ENCODE measurements at regions not wholly inside any gene's neighbourhood (a gene's known extent, or its start where the extent isn't known, plus 50 kb on each side); places are given as distances from the start of the nearest gene placed in this dataset.

DNA sequence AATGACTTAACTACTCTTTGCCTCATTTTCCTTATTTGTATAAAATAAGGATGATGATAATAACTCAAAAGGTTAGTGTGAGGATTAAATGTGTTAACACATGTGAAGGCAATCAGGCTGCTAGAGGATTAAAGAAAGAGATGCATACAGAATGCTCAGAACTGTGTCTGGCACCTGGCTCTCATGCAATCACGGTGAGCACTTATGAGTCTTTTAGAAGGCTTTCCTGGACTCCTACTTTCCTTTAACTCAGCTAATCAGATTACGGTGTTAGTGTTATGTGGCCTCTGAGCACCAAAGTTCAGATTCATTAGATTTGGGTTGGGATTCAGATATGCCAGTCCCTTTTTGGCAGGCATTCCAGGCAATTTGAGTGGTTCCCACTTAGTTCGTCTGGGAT is 311.6 kb upstream of the USP24 start:
- H3K9ac ChIP-seq (ENCODE audit: insufficient read length, low read depth) = no peak overlapping the region
- no peak for DNase-seq (ENCODE audit: low read depth, low spot score)
- H3K4me3 ChIP-seq (ENCODE audit: insufficient read length, low read depth) = no peak overlapping the region
- H3K36me3 ChIP-seq (ENCODE audit: insufficient read depth, insufficient read length, low read length) = no peaks in the 10 kb centered on the region
- peaks cover 2% of the 10 kb centered on the region for H3K27me3 ChIP-seq (ENCODE audit: insufficient read depth, insufficient read length)
- H3K4me1 ChIP-seq (ENCODE audit: insufficient read depth, insufficient read length) = peaks cover 4% of the 10 kb centered on the region
- TF ChIP-seq YY1 (IDR thresholded peaks at IDR 0.05; ENCODE audit: insufficient read depth, insufficient read length) (no peak), ZNF274 (IDR thresholded peaks at IDR 0.05; ENCODE audit: low read depth, low read length) (no peak), SUZ12 (IDR thresholded peaks at IDR 0.05; ENCODE audit: extremely low read depth, insufficient read depth, insufficient read length) (no peak)
- H3K9me3 ChIP-seq (ENCODE audit: insufficient read depth, low read length) = no peaks in the 10 kb centered on the region

DNA sequence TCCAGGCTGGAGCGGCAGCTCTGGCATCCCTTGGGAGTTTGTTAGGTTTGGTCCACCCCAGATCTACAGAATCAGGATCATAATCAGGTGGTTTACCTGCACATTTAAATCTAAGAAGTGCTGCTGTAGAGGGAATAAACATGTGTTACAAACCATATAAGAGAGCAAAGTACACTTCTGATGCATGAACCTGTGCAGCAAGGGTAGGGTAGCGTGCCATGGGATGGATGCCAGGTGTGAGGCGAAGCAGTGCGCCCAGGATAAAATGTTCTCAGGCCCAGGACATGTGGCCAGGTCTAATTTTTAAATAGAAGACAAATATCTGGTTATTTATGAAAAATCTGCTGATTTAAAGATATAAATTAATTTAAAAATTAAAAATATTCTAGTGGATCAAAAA is 308.8 kb upstream of the USP24 start:
- Histone ChIP-seq H3K4me3 (ENCODE audit: insufficient read length, low read depth) (no peak overlapping the region), H3K36me3 (ENCODE audit: insufficient read depth, insufficient read length, low read length) (no peaks in the 10 kb centered on the region), H3K9ac (ENCODE audit: insufficient read length, low read depth) (no peak overlapping the region), H3K4me1 (ENCODE audit: insufficient read depth, insufficient read length) (peaks cover 4% of the 10 kb centered on the region), H3K27me3 (ENCODE audit: insufficient read depth, insufficient read length) (peaks cover 2% of the 10 kb centered on the region), H3K9me3 (ENCODE audit: insufficient read depth, low read length) (no peaks in the 10 kb centered on the region)
- DNase-seq (ENCODE audit: low read depth, low spot score) = no peak
- TF ChIP-seq SUZ12 (IDR thresholded peaks at IDR 0.05; ENCODE audit: extremely low read depth, insufficient read depth, insufficient read length) = no peak
- TF ChIP-seq ZNF274 (IDR thresholded peaks at IDR 0.05; ENCODE audit: low read depth, low read length) = no peak
- no peak for TF ChIP-seq YY1 (IDR thresholded peaks at IDR 0.05; ENCODE audit: insufficient read depth, insufficient read length)

DNA sequence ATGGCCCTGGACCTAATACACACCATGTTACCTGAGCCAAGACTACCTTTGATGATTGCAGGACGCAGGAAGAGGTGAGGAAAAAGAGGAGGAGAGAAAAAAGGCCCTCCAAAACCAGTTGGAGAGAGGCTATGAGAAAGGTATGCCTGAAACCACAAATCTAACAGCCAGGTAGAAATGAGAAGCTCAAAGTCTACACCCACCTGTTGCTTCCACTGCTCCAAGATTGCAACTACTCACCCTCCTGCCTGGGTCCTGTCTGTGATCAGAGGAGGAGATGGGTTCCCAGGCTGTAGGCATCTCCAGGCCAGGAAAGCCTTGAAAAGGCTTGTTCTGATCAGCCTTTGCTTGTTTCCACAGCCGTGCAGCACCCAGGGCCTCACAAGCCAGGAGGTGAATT is 307.8 kb upstream of the USP24 start:
- TF ChIP-seq YY1 (IDR thresholded peaks at IDR 0.05; ENCODE audit: insufficient read depth, insufficient read length) (no peak), ZNF274 (IDR thresholded peaks at IDR 0.05; ENCODE audit: low read depth, low read length) (no peak), SUZ12 (IDR thresholded peaks at IDR 0.05; ENCODE audit: extremely low read depth, insufficient read depth, insufficient read length) (no peak)
- no peak overlapping the region for H3K9ac ChIP-seq (ENCODE audit: insufficient read length, low read depth)
- no peaks in the 10 kb centered on the region for H3K36me3 ChIP-seq (ENCODE audit: insufficient read depth, insufficient read length, low read length)
- H3K9me3 ChIP-seq (ENCODE audit: insufficient read depth, low read length) = no peaks in the 10 kb centered on the region
- H3K27me3 ChIP-seq (ENCODE audit: insufficient read depth, insufficient read length) = peaks cover 2% of the 10 kb centered on the region
- peaks cover 4% of the 10 kb centered on the region for H3K4me1 ChIP-seq (ENCODE audit: insufficient read depth, insufficient read length)
- DNase-seq (ENCODE audit: low read depth, low spot score) = no peak
- H3K4me3 ChIP-seq (ENCODE audit: insufficient read length, low read depth) = no peak overlapping the region

DNA sequence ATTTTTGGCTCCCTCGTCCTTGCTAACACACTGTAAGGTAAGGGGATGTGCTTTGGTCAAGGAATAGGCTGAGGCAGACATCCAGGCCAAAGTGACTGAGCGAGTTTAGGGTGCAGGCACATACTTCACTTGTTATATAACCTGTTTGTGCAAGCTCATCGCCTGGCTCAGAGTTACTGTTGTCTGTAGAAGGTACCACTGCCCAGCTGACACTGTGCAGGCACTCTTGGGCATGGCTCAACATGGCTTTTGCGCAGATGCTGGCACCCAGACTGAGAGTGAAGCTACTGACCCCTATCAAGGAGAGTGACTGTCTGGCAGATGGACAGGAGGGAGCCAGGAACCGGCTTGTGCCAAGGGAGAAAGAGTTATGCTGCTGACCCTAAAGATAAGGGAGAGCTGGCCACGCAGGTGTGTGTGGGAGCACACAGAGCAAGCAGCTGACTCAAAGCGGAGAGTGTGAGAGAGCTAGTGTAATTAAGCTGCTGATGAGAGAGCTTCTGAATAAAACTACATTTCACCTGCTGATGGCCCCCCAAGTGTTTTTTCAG is 307.3 kb upstream of the USP24 start:
- H3K9ac ChIP-seq (ENCODE audit: insufficient read length, low read depth) = no peak overlapping the region
- TF ChIP-seq SUZ12 (IDR thresholded peaks at IDR 0.05; ENCODE audit: extremely low read depth, insufficient read depth, insufficient read length) = no peak
- TF ChIP-seq ZNF274 (IDR thresholded peaks at IDR 0.05; ENCODE audit: low read depth, low read length) = no peak
- no peak for TF ChIP-seq YY1 (IDR thresholded peaks at IDR 0.05; ENCODE audit: insufficient read depth, insufficient read length)
- H3K4me1 ChIP-seq (ENCODE audit: insufficient read depth, insufficient read length) = peaks cover 4% of the 10 kb centered on the region
- no peaks in the 10 kb centered on the region for H3K36me3 ChIP-seq (ENCODE audit: insufficient read depth, insufficient read length, low read length)
- H3K4me3 ChIP-seq (ENCODE audit: insufficient read length, low read depth) = no peak overlapping the region
- DNase-seq (ENCODE audit: low read depth, low spot score) = no peak
- peaks cover 2% of the 10 kb centered on the region for H3K27me3 ChIP-seq (ENCODE audit: insufficient read depth, insufficient read length)
- H3K9me3 ChIP-seq (ENCODE audit: insufficient read depth, low read length) = no peaks in the 10 kb centered on the region

DNA sequence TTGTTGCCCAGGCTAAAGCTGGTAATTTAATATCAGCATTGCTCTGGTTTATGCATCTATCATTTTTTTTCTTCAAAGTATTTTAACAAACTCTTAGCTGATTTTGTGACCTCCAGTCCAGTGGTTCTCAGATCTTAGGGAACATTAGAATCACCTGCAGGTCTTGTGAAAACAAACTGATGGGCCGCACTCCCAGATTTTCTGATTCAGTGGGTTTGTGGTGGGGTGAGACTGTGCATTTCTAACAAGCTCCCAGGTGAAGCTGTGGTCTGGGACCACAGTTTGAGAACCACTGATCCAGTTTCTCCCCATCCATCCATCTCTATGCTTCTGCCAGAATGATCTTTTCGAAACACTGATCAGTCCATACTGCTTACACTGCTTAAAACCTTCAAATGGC is 305.7 kb upstream of the USP24 start:
- no peak for TF ChIP-seq YY1 (IDR thresholded peaks at IDR 0.05; ENCODE audit: insufficient read depth, insufficient read length)
- no peak for TF ChIP-seq SUZ12 (IDR thresholded peaks at IDR 0.05; ENCODE audit: extremely low read depth, insufficient read depth, insufficient read length)
- no peak for TF ChIP-seq ZNF274 (IDR thresholded peaks at IDR 0.05; ENCODE audit: low read depth, low read length)
- Histone ChIP-seq H3K4me1 (ENCODE audit: insufficient read depth, insufficient read length) (peaks cover 4% of the 10 kb centered on the region), H3K36me3 (ENCODE audit: insufficient read depth, insufficient read length, low read length) (no peaks in the 10 kb centered on the region), H3K27me3 (ENCODE audit: insufficient read depth, insufficient read length) (no peaks in the 10 kb centered on the region), H3K9me3 (ENCODE audit: insufficient read depth, low read length) (no peaks in the 10 kb centered on the region), H3K9ac (ENCODE audit: insufficient read length, low read depth) (no peak overlapping the region), H3K4me3 (ENCODE audit: insufficient read length, low read depth) (no peak overlapping the region)
- DNase-seq (ENCODE audit: low read depth, low spot score) = no peak

DNA sequence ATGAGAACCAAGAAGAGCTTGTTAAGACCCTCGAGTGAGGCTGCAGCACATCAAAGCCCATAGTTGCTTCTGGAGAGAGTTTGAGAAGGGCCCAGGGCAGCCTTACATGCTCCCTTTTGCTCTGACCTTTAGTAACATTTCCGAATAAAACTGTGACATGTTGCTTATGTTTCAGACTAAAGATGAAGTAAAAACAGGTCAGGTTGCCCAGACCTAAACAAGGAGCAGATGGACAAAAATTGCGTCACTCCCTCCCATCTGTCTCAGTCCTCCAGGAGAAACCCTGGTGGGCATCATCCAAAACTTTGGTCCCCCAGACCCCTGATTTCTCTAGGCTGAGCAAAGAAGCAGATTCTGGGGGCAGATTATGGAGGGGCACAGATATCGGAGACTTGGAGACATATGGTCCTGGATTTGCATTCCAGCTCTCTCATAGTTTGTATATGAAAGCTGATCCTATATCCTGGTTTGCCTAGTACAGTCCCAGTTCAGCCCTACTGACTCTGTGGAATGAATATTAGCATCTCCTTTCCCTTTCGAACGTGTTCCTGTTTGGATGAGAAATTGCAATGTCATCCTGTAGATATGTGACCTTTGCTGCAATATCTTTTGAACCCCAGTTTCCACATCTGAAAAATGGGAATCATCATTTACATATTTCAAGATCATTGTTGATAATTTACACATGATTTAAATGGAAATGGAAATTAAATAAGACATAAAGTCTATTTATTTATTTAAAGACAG is 304.9 kb upstream of the USP24 start:
- Histone ChIP-seq H3K36me3 (ENCODE audit: insufficient read depth, insufficient read length, low read length) (no peaks in the 10 kb centered on the region), H3K4me1 (ENCODE audit: insufficient read depth, insufficient read length) (peaks cover 4% of the 10 kb centered on the region), H3K9me3 (ENCODE audit: insufficient read depth, low read length) (no peaks in the 10 kb centered on the region), H3K4me3 (ENCODE audit: insufficient read length, low read depth) (no peak overlapping the region), H3K9ac (ENCODE audit: insufficient read length, low read depth) (no peak overlapping the region), H3K27me3 (ENCODE audit: insufficient read depth, insufficient read length) (no peaks in the 10 kb centered on the region)
- DNase-seq (ENCODE audit: low read depth, low spot score) = no peak
- TF ChIP-seq ZNF274 (IDR thresholded peaks at IDR 0.05; ENCODE audit: low read depth, low read length) (no peak), SUZ12 (IDR thresholded peaks at IDR 0.05; ENCODE audit: extremely low read depth, insufficient read depth, insufficient read length) (no peak), YY1 (IDR thresholded peaks at IDR 0.05; ENCODE audit: insufficient read depth, insufficient read length) (no peak)

DNA sequence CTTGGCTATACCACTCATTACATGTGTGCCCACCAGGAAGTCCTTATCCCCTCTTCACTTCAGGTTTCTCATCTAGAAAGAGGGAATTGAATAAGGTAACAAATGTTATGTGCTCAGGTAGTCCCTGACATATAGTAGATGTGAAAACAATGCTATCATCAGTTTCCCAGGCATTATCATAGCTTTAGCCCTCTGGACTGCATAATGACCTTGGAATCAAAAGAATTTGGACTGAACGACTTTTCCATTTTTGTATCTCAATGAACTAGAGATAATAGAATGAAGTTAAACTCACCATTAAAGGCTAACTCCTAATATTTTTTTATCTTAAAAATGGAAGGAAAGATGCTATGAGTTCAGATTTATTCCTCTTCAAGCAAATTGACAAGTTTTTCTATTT is 304.1 kb upstream of the USP24 start:
- no peak for TF ChIP-seq ZNF274 (IDR thresholded peaks at IDR 0.05; ENCODE audit: low read depth, low read length)
- no peak for TF ChIP-seq SUZ12 (IDR thresholded peaks at IDR 0.05; ENCODE audit: extremely low read depth, insufficient read depth, insufficient read length)
- no peak for TF ChIP-seq YY1 (IDR thresholded peaks at IDR 0.05; ENCODE audit: insufficient read depth, insufficient read length)

More for the DNA sequence above, 304.1 kb upstream of the USP24 start:
- no peak overlapping the region for H3K4me3 ChIP-seq (ENCODE audit: insufficient read length, low read depth)
- H3K9ac ChIP-seq (ENCODE audit: insufficient read length, low read depth) = no peak overlapping the region
- no peaks in the 10 kb centered on the region for H3K27me3 ChIP-seq (ENCODE audit: insufficient read depth, insufficient read length)
- H3K36me3 ChIP-seq (ENCODE audit: insufficient read depth, insufficient read length, low read length) = no peaks in the 10 kb centered on the region
- H3K4me1 ChIP-seq (ENCODE audit: insufficient read depth, insufficient read length) = no peaks in the 10 kb centered on the region
- H3K9me3 ChIP-seq (ENCODE audit: insufficient read depth, low read length) = no peaks in the 10 kb centered on the region
- no peak for DNase-seq (ENCODE audit: low read depth, low spot score)

Measured in NT2/D1 (cell line).